GM23338 (cell line): ENCODE measurements at regions not wholly inside any gene's neighbourhood (a gene's known extent, or its start where the extent isn't known, plus 50 kb on each side); places are given as distances from the start of the nearest gene placed in this dataset.

Experiments used
- ATAC-seq: fragments of 200-7000 bp; cut with Tn5 transposase; 3 replicates; pipeline ENCODE4 v1.9.1; 2020
- DNase-seq: peaks from one replicate; pipeline ENCODE4 v3.0.0-alpha.2; 2015; ENCODE audit warnings: low spot score
- H2AFZ ChIP-seq: fragments of 200-600 bp; sonication (generic); 2 replicates; pipeline ENCODE4 v1.8.0; 2016; ENCODE audit warnings: antibody characterized with exemption, mild to moderate bottlenecking, moderate library complexity
- H3F3A ChIP-seq: fragments of 200-600 bp; sonication (generic); replicated peaks from 2 replicates; pipeline ENCODE4 v1.8.0; 2017; ENCODE audit warnings: antibody characterized with exemption, mixed run types, low read depth
- H3K27ac ChIP-seq: fragments of 200-600 bp; sonication (generic); 2 replicates; pipeline ENCODE4 v1.6.1; 2016; ENCODE audit warnings: low read depth
- H3K27me3 ChIP-seq: fragments of 200-600 bp; sonication (generic); 2 replicates; pipeline ENCODE4 v1.8.0; 2016; ENCODE audit warnings: mild to moderate bottlenecking, mixed run types, moderate library complexity; ENCODE audit not compliant: insufficient read depth
- H3K36me3 ChIP-seq: fragments of 200-600 bp; sonication (generic); 2 replicates; pipeline ENCODE4 v1.8.0; 2016; ENCODE audit warnings: mild to moderate bottlenecking; ENCODE audit not compliant: insufficient read depth
- H3K4me1 ChIP-seq: fragments of 200-600 bp; sonication (generic); 2 replicates; pipeline ENCODE4 v1.8.0; 2016; ENCODE audit warnings: mild to moderate bottlenecking, moderate library complexity; ENCODE audit not compliant: insufficient read depth
- H3K4me2 ChIP-seq: fragments of 200-600 bp; sonication (generic); 2 replicates; pipeline ENCODE4 v1.7.1; 2017; ENCODE audit warnings: mixed run types
- H3K4me3 ChIP-seq: fragments of 200-600 bp; sonication (generic); 2 replicates; pipeline ENCODE4 v1.6.1; 2016; ENCODE audit warnings: mixed run types
- H3K79me2 ChIP-seq: fragments of 200-600 bp; sonication (generic); replicated peaks from 2 replicates; pipeline ENCODE4 v1.8.0; 2017; ENCODE audit warnings: mild to moderate bottlenecking; ENCODE audit not compliant: insufficient read depth
- H3K9me2 ChIP-seq: fragments of 200-600 bp; sonication (generic); 2 replicates; pipeline ENCODE4 v1.8.0; 2017; ENCODE audit not compliant: insufficient read depth
- H4K20me1 ChIP-seq: fragments of 200-600 bp; sonication (generic); replicated peaks from 2 replicates; pipeline ENCODE4 v1.8.0; 2017; ENCODE audit warnings: mild to moderate bottlenecking; ENCODE audit not compliant: insufficient read depth
- H3K27ac Mint-ChIP-seq: 2 replicates; pipeline ENCODE4 v1.8.0; 2020; ENCODE audit warnings: inconsistent platforms, mild to moderate bottlenecking, moderate library complexity, mixed read lengths
- H3K27me3 Mint-ChIP-seq: 3 replicates; pipeline ENCODE4 v1.8.0; 2022; ENCODE audit warnings: low read depth, mild to moderate bottlenecking, moderate library complexity, mixed read lengths, inconsistent platforms; ENCODE audit not compliant: insufficient read depth, poor library complexity
- H3K36me3 Mint-ChIP-seq: 3 replicates; pipeline ENCODE4 v1.8.0; 2021; ENCODE audit warnings: low read depth, mild to moderate bottlenecking, inconsistent platforms, moderate library complexity, mixed read lengths
- H3K4me1 Mint-ChIP-seq: 3 replicates; pipeline ENCODE4 v1.8.0; 2020; ENCODE audit warnings: mild to moderate bottlenecking, inconsistent platforms, mixed read lengths
- H3K4me3 Mint-ChIP-seq: 3 replicates; pipeline ENCODE4 v1.8.0; 2021; ENCODE audit warnings: moderate library complexity, mild to moderate bottlenecking, inconsistent platforms, mixed read lengths
- H3K9me3 Mint-ChIP-seq: 3 replicates; pipeline ENCODE4 v1.8.0; 2020; ENCODE audit warnings: moderate library complexity, mild to moderate bottlenecking, inconsistent platforms, mixed read lengths
- CREB1 ChIP-seq: fragments of 250-450 bp; sonication (Bioruptor Pico); IDR thresholded peaks from 2 replicates; pipeline ENCODE4 v1.5.0; 2020; ENCODE audit warnings: low read depth, mild to moderate bottlenecking, moderate library complexity
- ETS1 ChIP-seq: IDR thresholded peaks from 2 replicates; pipeline ENCODE4 v1.6.1; 2016; ENCODE audit warnings: antibody characterized with exemption
- EZH2 ChIP-seq: fragments of 200-600 bp; sonication (generic); IDR thresholded peaks from one replicate; pipeline ENCODE4 v1.8.0; 2017; ENCODE audit warnings: antibody characterized with exemption, mild to moderate bottlenecking, low read depth; ENCODE audit not compliant: unreplicated experiment
- EZH2phosphoT487 ChIP-seq: fragments of 200-600 bp; sonication (generic); IDR thresholded peaks from one replicate; pipeline ENCODE4 v1.8.1; 2018; ENCODE audit warnings: antibody characterized with exemption; ENCODE audit not compliant: unreplicated experiment
- JUNB ChIP-seq: IDR thresholded peaks from one replicate; pipeline ENCODE4 v1.6.1; 2016; ENCODE audit warnings: antibody characterized with exemption; ENCODE audit not compliant: unreplicated experiment
- NANOG ChIP-seq: IDR thresholded peaks from 2 replicates; pipeline ENCODE4 v1.6.1; 2016; ENCODE audit warnings: antibody characterized with exemption, borderline replicate concordance
- POLR2AphosphoS5 ChIP-seq: IDR thresholded peaks from 2 replicates; pipeline ENCODE4 v1.6.1; 2016; ENCODE audit warnings: antibody characterized with exemption, low read depth
- STAT1 ChIP-seq: IDR thresholded peaks from one replicate; pipeline ENCODE4 v1.6.1; 2016; ENCODE audit warnings: antibody characterized with exemption; ENCODE audit not compliant: unreplicated experiment
- ZNF114 ChIP-seq: fragments of 250-450 bp; sonication (Bioruptor Pico); IDR thresholded peaks from 2 replicates; pipeline ENCODE4 v1.5.0; 2020; ENCODE audit warnings: mild to moderate bottlenecking, moderate library complexity
- ZNF331 ChIP-seq: fragments of 250-450 bp; sonication (Bioruptor Pico); IDR thresholded peaks from 2 replicates; pipeline ENCODE4 v1.5.0; 2020; ENCODE audit warnings: low read depth, mild to moderate bottlenecking, moderate library complexity
- TF ChIP-seq, protein P1 (sequence below): fragments of 250-450 bp; sonication (Bioruptor Pico); IDR thresholded peaks from 2 replicates; pipeline ENCODE4 v1.5.0; 2020; ENCODE audit warnings: mild to moderate bottlenecking, moderate library complexity
- TF ChIP-seq, protein P2 (sequence below): IDR thresholded peaks from one replicate; pipeline ENCODE4 v1.6.1; 2018; ENCODE audit warnings: antibody characterized with exemption; ENCODE audit not compliant: unreplicated experiment
- TF ChIP-seq, protein P3 (sequence below), 2 experiments: fragments of 200-600 bp in 1 of 2; sonication (generic) in 1 of 2; conservative IDR thresholded peaks; 2 replicates each; pipeline versions ENCODE4 v1.5.1 to v1.6.1; 2016 to 2017; ENCODE audit warnings: antibody characterized with exemption in 2 of 2, low read depth in 2 of 2, mild to moderate bottlenecking in 2 of 2, moderate library complexity in 1 of 2

- Mint-ChIP-seq H3K4me1 (peaks cover 5% of the 10 kb centered on the region; the same call in 2 of the 3 replicates), H3K27me3 (no peaks in the 10 kb centered on the region), H3K9me3 (peaks cover 4% of the 10 kb centered on the region; the same call in 2 of the 3 replicates), H3K27ac (no peak overlapping the region), H3K4me3 (no peak overlapping the region), H3K36me3 (no peaks in the 10 kb centered on the region; the same call in 2 of the 3 replicates)
- Histone ChIP-seq H2AFZ (no peak overlapping the region; the same call in 1 of the 2 replicates), H3K27me3 (no peaks in the 10 kb centered on the region), H3K4me2 (no peak overlapping the region), H3K9me2 (no peaks in the 10 kb centered on the region), H3K27ac (no peak overlapping the region), H3K4me3 (no peak overlapping the region), H3K4me1 (no peaks in the 10 kb centered on the region), H3K79me2 (no peaks in the 10 kb centered on the region), H3K36me3 (no peaks in the 10 kb centered on the region), H4K20me1 (no peaks in the 10 kb centered on the region), H3F3A (no peaks in the 10 kb centered on the region)
- ATAC-seq (no peak), DNase-seq (no peak)
- TF ChIP-seq POLR2AphosphoS5 (no peak), NANOG (no peak), STAT1 (no peak), CREB1 (no peak), EZH2 (no peak), EZH2phosphoT487 (no peak), JUNB (no peak), ZNF114 (CRISPR knock-in tag) (no peak), ZNF331 (no peak), ETS1 (no peak)
- TF ChIP-seq, protein P1, sequence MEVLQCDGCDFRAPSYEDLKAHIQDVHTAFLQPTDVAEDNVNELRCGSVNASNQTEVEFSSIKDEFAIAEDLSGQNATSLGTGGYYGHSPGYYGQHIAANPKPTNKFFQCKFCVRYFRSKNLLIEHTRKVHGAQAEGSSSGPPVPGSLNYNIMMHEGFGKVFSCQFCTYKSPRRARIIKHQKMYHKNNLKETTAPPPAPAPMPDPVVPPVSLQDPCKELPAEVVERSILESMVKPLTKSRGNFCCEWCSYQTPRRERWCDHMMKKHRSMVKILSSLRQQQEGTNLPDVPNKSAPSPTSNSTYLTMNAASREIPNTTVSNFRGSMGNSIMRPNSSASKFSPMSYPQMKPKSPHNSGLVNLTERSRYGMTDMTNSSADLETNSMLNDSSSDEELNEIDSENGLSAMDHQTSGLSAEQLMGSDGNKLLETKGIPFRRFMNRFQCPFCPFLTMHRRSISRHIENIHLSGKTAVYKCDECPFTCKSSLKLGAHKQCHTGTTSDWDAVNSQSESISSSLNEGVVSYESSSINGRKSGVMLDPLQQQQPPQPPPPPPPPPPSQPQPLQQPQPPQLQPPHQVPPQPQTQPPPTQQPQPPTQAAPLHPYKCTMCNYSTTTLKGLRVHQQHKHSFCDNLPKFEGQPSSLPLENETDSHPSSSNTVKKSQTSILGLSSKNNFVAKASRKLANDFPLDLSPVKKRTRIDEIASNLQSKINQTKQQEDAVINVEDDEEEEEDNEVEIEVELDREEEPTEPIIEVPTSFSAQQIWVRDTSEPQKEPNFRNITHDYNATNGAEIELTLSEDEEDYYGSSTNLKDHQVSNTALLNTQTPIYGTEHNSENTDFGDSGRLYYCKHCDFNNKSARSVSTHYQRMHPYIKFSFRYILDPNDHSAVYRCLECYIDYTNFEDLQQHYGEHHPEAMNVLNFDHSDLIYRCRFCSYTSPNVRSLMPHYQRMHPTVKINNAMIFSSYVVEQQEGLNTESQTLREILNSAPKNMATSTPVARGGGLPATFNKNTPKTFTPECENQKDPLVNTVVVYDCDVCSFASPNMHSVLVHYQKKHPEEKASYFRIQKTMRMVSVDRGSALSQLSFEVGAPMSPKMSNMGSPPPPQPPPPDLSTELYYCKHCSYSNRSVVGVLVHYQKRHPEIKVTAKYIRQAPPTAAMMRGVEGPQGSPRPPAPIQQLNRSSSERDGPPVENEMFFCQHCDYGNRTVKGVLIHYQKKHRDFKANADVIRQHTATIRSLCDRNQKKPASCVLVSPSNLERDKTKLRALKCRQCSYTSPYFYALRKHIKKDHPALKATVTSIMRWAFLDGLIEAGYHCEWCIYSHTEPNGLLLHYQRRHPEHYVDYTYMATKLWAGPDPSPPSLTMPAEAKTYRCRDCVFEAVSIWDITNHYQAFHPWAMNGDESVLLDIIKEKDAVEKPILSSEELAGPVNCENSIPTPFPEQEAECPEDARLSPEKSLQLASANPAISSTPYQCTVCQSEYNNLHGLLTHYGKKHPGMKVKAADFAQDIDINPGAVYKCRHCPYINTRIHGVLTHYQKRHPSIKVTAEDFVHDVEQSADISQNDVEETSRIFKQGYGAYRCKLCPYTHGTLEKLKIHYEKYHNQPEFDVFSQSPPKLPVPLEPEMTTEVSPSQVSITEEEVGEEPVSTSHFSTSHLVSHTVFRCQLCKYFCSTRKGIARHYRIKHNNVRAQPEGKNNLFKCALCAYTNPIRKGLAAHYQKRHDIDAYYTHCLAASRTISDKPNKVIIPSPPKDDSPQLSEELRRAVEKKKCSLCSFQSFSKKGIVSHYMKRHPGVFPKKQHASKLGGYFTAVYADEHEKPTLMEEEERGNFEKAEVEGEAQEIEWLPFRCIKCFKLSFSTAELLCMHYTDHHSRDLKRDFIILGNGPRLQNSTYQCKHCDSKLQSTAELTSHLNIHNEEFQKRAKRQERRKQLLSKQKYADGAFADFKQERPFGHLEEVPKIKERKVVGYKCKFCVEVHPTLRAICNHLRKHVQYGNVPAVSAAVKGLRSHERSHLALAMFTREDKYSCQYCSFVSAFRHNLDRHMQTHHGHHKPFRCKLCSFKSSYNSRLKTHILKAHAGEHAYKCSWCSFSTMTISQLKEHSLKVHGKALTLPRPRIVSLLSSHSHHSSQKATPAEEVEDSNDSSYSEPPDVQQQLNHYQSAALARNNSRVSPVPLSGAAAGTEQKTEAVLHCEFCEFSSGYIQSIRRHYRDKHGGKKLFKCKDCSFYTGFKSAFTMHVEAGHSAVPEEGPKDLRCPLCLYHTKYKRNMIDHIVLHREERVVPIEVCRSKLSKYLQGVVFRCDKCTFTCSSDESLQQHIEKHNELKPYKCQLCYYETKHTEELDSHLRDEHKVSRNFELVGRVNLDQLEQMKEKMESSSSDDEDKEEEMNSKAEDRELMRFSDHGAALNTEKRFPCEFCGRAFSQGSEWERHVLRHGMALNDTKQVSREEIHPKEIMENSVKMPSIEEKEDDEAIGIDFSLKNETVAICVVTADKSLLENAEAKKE, result no peak
- TF ChIP-seq, protein P2, sequence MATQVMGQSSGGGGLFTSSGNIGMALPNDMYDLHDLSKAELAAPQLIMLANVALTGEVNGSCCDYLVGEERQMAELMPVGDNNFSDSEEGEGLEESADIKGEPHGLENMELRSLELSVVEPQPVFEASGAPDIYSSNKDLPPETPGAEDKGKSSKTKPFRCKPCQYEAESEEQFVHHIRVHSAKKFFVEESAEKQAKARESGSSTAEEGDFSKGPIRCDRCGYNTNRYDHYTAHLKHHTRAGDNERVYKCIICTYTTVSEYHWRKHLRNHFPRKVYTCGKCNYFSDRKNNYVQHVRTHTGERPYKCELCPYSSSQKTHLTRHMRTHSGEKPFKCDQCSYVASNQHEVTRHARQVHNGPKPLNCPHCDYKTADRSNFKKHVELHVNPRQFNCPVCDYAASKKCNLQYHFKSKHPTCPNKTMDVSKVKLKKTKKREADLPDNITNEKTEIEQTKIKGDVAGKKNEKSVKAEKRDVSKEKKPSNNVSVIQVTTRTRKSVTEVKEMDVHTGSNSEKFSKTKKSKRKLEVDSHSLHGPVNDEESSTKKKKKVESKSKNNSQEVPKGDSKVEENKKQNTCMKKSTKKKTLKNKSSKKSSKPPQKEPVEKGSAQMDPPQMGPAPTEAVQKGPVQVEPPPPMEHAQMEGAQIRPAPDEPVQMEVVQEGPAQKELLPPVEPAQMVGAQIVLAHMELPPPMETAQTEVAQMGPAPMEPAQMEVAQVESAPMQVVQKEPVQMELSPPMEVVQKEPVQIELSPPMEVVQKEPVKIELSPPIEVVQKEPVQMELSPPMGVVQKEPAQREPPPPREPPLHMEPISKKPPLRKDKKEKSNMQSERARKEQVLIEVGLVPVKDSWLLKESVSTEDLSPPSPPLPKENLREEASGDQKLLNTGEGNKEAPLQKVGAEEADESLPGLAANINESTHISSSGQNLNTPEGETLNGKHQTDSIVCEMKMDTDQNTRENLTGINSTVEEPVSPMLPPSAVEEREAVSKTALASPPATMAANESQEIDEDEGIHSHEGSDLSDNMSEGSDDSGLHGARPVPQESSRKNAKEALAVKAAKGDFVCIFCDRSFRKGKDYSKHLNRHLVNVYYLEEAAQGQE, result no peak
- TF ChIP-seq, protein P3, sequence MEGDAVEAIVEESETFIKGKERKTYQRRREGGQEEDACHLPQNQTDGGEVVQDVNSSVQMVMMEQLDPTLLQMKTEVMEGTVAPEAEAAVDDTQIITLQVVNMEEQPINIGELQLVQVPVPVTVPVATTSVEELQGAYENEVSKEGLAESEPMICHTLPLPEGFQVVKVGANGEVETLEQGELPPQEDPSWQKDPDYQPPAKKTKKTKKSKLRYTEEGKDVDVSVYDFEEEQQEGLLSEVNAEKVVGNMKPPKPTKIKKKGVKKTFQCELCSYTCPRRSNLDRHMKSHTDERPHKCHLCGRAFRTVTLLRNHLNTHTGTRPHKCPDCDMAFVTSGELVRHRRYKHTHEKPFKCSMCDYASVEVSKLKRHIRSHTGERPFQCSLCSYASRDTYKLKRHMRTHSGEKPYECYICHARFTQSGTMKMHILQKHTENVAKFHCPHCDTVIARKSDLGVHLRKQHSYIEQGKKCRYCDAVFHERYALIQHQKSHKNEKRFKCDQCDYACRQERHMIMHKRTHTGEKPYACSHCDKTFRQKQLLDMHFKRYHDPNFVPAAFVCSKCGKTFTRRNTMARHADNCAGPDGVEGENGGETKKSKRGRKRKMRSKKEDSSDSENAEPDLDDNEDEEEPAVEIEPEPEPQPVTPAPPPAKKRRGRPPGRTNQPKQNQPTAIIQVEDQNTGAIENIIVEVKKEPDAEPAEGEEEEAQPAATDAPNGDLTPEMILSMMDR (conservative IDR thresholded peaks at IDR 0.05; ENCODE audit: low read depth in 2 of 2), result no peak
Measured at GRCh38 chr6:23413327-23414050, 712.5 kb upstream of the NRSN1 start.
